ENCODE measurements at regions not wholly inside any gene's neighbourhood (a gene's known extent, or its start where the extent isn't known, plus 50 kb on each side); places are given as distances from the start of the nearest gene placed in this dataset.

GRCh38 chr1:5708346-5709245 lies 283.6 kb downstream of the NPHP4 start:
- Histone ChIP-seq H3K79me2 (no peaks in the 10 kb centered on the region), H3K4me1 (no peaks in the 10 kb centered on the region), H3K36me3 (ENCODE audit: control insufficient read depth, insufficient read depth, low read length) (no peaks in the 10 kb centered on the region), H3K9me3 (ENCODE audit: control insufficient read depth, low read length) (no peaks in the 10 kb centered on the region), H3K4me2 (ENCODE audit: low read length) (no peak overlapping the region), H3K4me3 (ENCODE audit: low read depth, low read length) (no peak overlapping the region), H3K27me3 (ENCODE audit: control insufficient read depth, insufficient read depth, low read length) (no peaks in the 10 kb centered on the region), H3K9ac (no peak overlapping the region), H2AFZ (no peak overlapping the region), H3K27ac (no peak overlapping the region)
- TF ChIP-seq, protein P1, sequence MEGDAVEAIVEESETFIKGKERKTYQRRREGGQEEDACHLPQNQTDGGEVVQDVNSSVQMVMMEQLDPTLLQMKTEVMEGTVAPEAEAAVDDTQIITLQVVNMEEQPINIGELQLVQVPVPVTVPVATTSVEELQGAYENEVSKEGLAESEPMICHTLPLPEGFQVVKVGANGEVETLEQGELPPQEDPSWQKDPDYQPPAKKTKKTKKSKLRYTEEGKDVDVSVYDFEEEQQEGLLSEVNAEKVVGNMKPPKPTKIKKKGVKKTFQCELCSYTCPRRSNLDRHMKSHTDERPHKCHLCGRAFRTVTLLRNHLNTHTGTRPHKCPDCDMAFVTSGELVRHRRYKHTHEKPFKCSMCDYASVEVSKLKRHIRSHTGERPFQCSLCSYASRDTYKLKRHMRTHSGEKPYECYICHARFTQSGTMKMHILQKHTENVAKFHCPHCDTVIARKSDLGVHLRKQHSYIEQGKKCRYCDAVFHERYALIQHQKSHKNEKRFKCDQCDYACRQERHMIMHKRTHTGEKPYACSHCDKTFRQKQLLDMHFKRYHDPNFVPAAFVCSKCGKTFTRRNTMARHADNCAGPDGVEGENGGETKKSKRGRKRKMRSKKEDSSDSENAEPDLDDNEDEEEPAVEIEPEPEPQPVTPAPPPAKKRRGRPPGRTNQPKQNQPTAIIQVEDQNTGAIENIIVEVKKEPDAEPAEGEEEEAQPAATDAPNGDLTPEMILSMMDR (IDR thresholded peaks at IDR 0.05), result no peak

GRCh38 chr1:5707566-5708345 lies 284.5 kb downstream of the NPHP4 start:
- H3K27me3 ChIP-seq (ENCODE audit: control insufficient read depth, insufficient read depth, low read length), result no peaks in the 10 kb centered on the region
- H3K27ac ChIP-seq, result no peak overlapping the region
- no peaks in the 10 kb centered on the region for H3K36me3 ChIP-seq (ENCODE audit: control insufficient read depth, insufficient read depth, low read length)
- no peak overlapping the region for H3K4me2 ChIP-seq (ENCODE audit: low read length)
- H3K4me1 ChIP-seq, result no peaks in the 10 kb centered on the region
- H3K4me3 ChIP-seq (ENCODE audit: low read depth, low read length), result no peak overlapping the region
- TF ChIP-seq, protein P1 (IDR thresholded peaks at IDR 0.05), result no peak
- no peaks in the 10 kb centered on the region for H3K79me2 ChIP-seq
- no peak overlapping the region for H2AFZ ChIP-seq
- no peaks in the 10 kb centered on the region for H3K9me3 ChIP-seq (ENCODE audit: control insufficient read depth, low read length)
- no peak overlapping the region for H3K9ac ChIP-seq

DNA sequence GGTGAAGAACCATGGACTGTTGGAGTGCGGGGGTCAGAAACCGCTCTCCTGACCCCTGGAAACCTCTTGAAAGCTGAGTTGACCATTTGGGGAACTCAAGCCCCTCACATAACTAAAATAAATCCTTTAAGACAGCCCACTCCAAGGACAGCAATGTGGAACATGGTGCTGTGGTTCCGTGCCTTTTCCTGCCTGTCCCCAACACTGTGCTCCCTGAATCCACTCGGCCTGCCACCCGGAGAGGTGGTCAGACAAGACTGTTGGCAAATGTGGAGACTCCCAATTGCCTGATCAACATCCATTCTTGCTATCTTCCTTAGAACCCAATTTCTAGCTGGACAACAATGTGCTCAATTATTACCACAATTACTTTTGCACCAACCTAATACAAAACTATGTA lies 286.0 kb downstream of the NPHP4 start:
- Histone ChIP-seq H2AFZ (no peak overlapping the region), H3K4me1 (no peaks in the 10 kb centered on the region), H3K27ac (no peak overlapping the region), H3K9me3 (ENCODE audit: control insufficient read depth, low read length) (no peaks in the 10 kb centered on the region), H3K9ac (no peak overlapping the region), H3K79me2 (no peaks in the 10 kb centered on the region), H3K4me3 (ENCODE audit: low read depth, low read length) (no peak overlapping the region), H3K36me3 (ENCODE audit: control insufficient read depth, insufficient read depth, low read length) (no peaks in the 10 kb centered on the region), H3K27me3 (ENCODE audit: control insufficient read depth, insufficient read depth, low read length) (no peaks in the 10 kb centered on the region), H3K4me2 (ENCODE audit: low read length) (no peak overlapping the region)
- TF ChIP-seq, protein P1 (IDR thresholded peaks at IDR 0.05), result no peak

DNA sequence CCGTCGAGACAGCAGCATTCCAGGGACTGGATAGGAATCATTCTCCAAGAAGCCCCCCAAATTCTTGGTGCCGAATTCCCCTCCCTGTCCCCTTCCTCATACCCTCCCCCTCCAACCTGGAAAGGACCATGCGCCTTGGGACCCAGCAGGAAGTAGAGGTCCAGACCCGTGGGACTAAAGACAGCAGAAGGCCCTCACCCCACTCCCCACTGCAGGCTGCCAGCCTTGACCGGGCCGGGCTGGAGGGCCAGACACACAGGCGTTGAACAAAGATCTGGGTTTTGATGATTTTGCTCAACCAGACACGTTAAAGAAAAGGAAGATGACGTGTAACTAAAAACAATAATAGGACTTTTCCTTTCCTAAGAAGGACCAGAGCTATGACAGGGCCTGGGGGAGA lies 286.5 kb downstream of the NPHP4 start:
- Histone ChIP-seq H3K36me3 (ENCODE audit: control insufficient read depth, insufficient read depth, low read length) (no peaks in the 10 kb centered on the region), H3K4me1 (no peaks in the 10 kb centered on the region), H3K27me3 (ENCODE audit: control insufficient read depth, insufficient read depth, low read length) (no peaks in the 10 kb centered on the region), H3K9me3 (ENCODE audit: control insufficient read depth, low read length) (no peaks in the 10 kb centered on the region), H3K79me2 (no peaks in the 10 kb centered on the region), H3K4me2 (ENCODE audit: low read length) (no peak overlapping the region), H2AFZ (no peak overlapping the region), H3K4me3 (ENCODE audit: low read depth, low read length) (no peak overlapping the region), H3K9ac (no peak overlapping the region), H3K27ac (no peak overlapping the region)
- TF ChIP-seq, protein P1 (IDR thresholded peaks at IDR 0.05), result no peak
